ENCODE measurements at regions not wholly inside any gene's neighbourhood (a gene's known extent, or its start where the extent isn't known, plus 50 kb on each side); places are given as distances from the start of the nearest gene placed in this dataset.

GRCh38 chr13:79160818-79161217, 245.2 kb downstream of the RBM26 start:
- Histone ChIP-seq H3K36me3 (no peaks in the 10 kb centered on the region), H3K9me3 (no peaks in the 10 kb centered on the region), H3K27me3 (no peaks in the 10 kb centered on the region), H3K4me3 (no peak overlapping the region), H3K27ac (no peak overlapping the region), H3K4me1 (no peaks in the 10 kb centered on the region)
- ATAC-seq (no peak), DNase-seq (no peak)
- intact Hi-C loops (cut with DNase I): no loop called here
- TF ChIP-seq CTCF (IDR thresholded peaks at IDR 0.05): no peak

GRCh38 chr13:79155883-79156282, 250.2 kb downstream of the RBM26 start:
- Histone ChIP-seq H3K27me3 (no peaks in the 10 kb centered on the region), H3K36me3 (no peaks in the 10 kb centered on the region), H3K4me1 (no peaks in the 10 kb centered on the region), H3K4me3 (no peak overlapping the region), H3K9me3 (no peaks in the 10 kb centered on the region), H3K27ac (no peak overlapping the region)
- TF ChIP-seq CTCF (IDR thresholded peaks at IDR 0.05): no peak
- DNase-seq (no peak), ATAC-seq (no peak)
- intact Hi-C loops (cut with DNase I): no loop called here

GRCh38 chr13:79149210-79149609, 256.8 kb downstream of the RBM26 start:
- no peak overlapping the region for H3K4me3 ChIP-seq
- DNase-seq: no peak

GRCh38 chr13:79141082-79141481, 265.0 kb downstream of the RBM26 start:
- no peaks in the 10 kb centered on the region for H3K36me3 ChIP-seq
- ATAC-seq (no peak), DNase-seq (no peak)
- no peak overlapping the region for H3K4me3 ChIP-seq
- no peak overlapping the region for H3K27ac ChIP-seq
- H3K9me3 ChIP-seq: no peaks in the 10 kb centered on the region
- no peaks in the 10 kb centered on the region for H3K4me1 ChIP-seq
- no peak for TF ChIP-seq CTCF (IDR thresholded peaks at IDR 0.05)
- intact Hi-C loops (cut with DNase I): no loop called here
- no peaks in the 10 kb centered on the region for H3K27me3 ChIP-seq

More at GRCh38 chr13:79149210-79149609, 256.8 kb downstream of the RBM26 start:
- Histone ChIP-seq H3K36me3 (no peaks in the 10 kb centered on the region), H3K27ac (no peak overlapping the region), H3K9me3 (no peaks in the 10 kb centered on the region), H3K27me3 (no peaks in the 10 kb centered on the region), H3K4me1 (no peaks in the 10 kb centered on the region)
- intact Hi-C loops (cut with DNase I): no loop called here
- no peak for TF ChIP-seq CTCF (IDR thresholded peaks at IDR 0.05)
- ATAC-seq: no peak

GRCh38 chr13:79128158-79128557, 277.9 kb downstream of the RBM26 start:
- H3K4me3 ChIP-seq: no peak overlapping the region
- intact Hi-C loops (cut with DNase I): no loop called here
- no peaks in the 10 kb centered on the region for H3K4me1 ChIP-seq
- H3K36me3 ChIP-seq: no peaks in the 10 kb centered on the region
- no peak for TF ChIP-seq CTCF (IDR thresholded peaks at IDR 0.05)
- H3K9me3 ChIP-seq: no peaks in the 10 kb centered on the region
- peak; percentile 59 for ATAC-seq
- H3K27ac ChIP-seq: no peak overlapping the region
- no peak for DNase-seq
- H3K27me3 ChIP-seq: no peaks in the 10 kb centered on the region

GRCh38 chr13:79126706-79127105, 279.3 kb downstream of the RBM26 start:
- H3K36me3 ChIP-seq: no peaks in the 10 kb centered on the region
- no peak overlapping the region for H3K27ac ChIP-seq
- H3K4me1 ChIP-seq: no peaks in the 10 kb centered on the region
- no peaks in the 10 kb centered on the region for H3K9me3 ChIP-seq
- no peak for ATAC-seq
- intact Hi-C loops (cut with DNase I): no loop called here
- no peak overlapping the region for H3K4me3 ChIP-seq
- no peak for TF ChIP-seq CTCF (IDR thresholded peaks at IDR 0.05)
- no peaks in the 10 kb centered on the region for H3K27me3 ChIP-seq
- DNase-seq: no peak

Data from upper lobe of right lung (tissue), 1 donor.